ENCODE measurements at regions not wholly inside any gene's neighbourhood (a gene's known extent, or its start where the extent isn't known, plus 50 kb on each side); places are given as distances from the start of the nearest gene placed in this dataset.

DNA sequence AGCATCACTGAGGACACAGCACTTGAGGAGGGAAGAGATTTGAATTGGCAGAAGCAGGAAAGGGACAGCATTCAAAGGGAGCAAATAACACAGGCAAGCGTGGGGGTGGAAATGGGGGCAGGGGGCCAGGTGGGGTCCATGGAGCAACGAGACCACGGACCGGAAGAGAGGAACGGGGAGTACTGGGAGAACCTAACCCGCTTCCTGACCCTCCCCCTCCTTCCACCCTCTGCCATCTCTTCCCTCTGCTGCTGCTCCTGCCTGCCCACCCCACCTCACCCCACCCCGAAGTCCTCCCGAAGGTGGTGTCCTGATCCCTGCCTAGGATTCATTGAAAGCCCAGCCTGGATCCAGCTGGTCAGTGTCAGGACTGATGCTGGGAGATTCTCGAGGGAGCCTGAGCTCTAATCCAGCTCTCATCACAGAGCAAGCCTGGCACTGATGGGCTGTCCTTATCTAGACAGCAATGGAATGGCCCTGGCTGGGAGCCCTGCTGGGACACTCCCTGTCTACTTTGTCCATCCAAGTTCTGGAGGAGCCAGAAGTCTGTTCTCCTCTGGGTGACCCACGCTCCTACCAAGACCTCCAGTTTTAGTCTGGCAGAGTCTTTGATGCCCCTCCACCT, 105.0 kb downstream of the TRIM29 start:
- no peak for ATAC-seq

DNA sequence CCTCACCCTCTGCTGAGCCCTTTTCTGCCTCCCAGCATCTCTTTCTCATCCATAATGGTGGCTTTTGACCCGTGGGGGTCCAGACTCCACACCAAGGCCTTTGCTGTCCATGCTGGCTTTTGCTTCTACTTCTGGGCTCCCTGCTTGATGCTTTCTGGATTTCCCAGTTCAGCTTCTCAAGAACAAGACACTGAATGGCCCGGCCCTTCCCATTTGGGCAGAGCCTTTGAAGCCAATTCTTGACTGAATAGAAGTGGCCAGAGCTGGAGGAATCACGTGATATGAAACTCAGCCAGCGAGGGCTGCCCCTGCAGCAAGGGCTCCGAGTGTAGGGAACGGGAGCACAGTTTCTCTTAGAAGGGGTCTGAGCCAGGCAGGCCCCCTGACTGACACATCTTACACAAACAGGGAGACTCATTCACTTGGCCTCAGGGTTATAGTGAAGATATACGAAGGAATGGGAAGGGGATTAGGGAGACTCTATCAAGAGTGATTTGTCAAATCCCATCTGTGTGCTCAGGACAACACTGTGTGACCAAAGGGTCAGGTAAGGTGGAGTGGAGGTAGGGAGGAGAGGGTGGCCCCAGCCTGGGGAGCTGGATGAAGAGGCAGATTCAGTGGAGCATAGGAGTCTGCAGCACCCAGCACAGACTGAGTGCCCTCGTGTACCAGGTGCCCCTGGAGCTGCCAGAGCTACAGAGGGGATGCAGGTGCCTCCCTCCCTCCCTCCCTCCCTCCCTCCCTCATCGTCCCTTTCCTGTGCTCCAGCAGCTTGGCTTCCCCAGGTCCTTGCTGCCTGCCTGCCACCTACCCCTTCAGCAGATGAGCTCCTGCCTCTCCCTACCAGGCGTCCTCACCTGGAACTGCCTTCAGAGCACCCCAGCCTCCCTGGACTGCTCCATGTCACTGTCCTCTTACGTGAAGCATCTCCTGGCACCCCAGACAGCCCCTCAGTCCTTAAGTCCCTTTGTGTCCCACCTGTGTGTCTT, 106.0 kb downstream of the TRIM29 start:
- ATAC-seq: no peak

DNA sequence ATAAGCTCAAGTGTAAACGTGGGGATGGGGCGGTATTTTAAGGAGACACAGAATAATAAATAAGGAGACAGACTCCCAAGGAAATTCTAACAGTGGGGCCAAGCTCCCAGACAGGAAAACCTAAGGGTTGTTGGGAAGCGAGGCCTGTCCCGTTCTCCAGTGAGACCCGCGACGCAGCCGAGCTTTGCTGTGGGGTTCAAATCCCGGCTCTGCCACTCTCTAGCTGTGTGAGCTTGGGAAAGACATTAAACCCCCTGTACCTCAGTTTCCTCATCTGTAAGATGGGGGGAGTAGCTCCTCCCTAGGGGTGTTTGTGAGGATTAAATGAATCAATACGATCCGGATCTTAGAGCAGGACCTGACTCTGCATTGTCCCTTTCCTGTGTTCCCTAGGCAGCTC, 106.8 kb downstream of the TRIM29 start:
- no peak for ATAC-seq

DNA sequence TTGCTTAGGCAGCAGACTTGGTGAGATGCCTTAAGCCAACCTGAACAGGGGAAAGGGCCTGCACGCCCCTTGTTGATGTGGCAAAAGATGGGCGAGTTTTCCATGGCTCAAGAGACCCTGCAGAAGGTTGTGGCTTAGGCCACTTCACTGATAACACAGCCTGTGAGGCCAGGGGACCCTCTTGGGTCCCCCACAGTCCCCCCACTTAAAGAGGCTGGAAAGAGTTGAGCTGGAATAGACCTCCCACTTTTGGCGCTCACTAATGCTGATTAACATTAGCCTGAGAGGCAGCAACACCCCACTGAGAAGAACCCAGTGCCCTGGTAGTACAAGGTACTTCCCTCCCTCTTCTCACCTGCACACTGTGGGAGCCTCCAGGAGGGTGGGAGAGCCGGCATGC, 107.5 kb downstream of the TRIM29 start:
- ATAC-seq: no peak

DNA sequence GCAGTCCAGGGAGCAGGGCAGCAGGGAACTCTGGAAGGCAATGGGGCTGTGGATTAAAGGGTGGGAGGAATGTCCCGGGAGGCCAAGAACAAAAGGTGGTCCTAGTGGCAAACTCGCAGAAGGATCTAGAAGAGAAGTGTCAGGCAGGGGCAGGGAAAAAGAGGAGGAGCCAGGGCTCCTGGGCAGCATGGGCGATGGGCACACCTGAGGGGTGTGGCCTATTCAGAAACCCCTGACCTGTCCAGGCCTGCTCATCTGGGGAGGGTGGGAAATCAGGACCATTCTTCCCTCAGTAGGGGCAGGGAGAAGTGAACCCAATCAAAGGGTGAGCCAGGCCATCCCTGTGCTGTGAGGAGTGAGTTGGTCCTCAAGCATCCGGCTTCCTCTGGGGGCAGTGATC, 108.6 kb downstream of the TRIM29 start:
- no peak for ATAC-seq

DNA sequence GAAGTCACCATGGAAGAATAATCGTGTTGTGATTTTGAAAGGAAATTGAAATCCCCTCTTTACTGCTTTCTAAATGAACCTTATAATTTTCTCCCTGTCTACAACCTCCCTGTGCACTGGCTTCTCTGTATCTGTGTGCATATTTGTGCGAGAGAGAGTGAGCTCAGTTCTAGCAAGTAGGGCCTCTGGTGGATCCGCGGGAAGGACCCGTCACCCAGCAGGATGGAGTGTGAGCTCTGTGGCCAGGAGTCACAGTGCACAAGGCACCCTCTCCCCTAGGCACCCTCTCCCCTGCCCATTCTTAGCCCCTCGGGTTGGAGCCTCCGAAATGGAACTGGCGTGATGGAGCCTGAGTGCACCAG, 109.0 kb downstream of the TRIM29 start:
- ATAC-seq: no peak

DNA sequence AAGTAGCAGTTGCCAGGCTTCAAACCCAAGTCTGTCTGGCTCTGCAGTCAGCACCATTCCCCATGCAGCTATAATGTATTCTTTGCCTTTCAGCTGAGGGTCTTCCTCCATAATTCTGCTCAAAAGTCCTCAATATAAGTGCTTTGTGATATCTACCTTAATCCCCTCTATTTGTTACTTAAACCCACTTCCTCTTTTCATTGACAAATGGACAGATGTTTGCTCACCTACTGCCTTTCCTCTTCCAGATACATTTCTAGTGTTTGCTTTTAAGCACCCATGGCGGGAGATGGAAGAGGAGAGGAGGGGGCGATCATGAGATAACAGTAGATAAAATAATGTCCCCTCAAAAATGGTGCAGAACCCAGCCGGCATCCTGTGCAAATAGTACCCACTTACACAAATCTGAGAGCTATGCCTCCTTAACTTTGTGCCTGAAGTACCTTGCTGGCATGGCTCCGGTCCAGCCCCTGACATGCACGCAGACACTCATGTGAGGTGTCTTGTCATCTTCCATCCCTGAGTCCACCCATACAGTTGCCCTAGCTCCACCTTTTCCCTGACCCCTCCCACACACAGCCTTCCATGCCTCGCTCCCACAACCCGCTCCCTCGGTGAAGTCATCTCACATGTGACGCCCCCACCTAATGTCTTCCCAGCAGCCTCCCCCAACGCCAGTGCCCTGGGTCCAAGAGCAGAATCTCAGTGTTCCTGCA, 109.6 kb downstream of the TRIM29 start:
- no peak for ATAC-seq

DNA sequence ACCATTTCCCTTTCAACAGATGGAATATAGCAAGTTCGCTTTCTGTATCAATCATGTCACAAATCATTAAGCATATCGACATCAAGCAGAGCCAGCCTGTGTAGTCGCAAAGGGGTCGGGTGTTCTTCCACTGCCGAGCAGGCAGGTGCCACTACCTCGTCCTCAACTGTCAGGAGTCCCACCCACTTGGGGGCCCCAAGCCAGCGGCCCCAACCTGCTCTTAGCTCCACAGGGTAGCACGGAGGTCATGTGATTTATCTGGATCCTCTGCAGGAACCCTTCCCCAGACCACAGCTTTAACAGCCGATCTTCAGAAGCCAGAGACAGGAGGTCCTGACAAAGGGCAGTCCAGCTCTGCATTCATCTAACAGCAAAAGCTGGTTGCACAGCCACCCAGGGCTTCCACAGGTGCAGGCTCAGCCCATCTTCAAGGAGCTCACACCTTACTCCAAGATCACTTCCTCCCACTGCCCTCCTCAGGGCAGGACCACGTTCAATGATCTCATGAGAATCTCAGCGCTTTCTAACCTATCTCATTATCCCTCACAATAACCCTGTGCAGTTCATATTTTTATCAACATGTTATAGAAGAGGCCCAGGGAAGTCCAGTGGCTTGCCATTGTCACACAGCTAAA, 110.2 kb downstream of the TRIM29 start:
- no peak for ATAC-seq

DNA sequence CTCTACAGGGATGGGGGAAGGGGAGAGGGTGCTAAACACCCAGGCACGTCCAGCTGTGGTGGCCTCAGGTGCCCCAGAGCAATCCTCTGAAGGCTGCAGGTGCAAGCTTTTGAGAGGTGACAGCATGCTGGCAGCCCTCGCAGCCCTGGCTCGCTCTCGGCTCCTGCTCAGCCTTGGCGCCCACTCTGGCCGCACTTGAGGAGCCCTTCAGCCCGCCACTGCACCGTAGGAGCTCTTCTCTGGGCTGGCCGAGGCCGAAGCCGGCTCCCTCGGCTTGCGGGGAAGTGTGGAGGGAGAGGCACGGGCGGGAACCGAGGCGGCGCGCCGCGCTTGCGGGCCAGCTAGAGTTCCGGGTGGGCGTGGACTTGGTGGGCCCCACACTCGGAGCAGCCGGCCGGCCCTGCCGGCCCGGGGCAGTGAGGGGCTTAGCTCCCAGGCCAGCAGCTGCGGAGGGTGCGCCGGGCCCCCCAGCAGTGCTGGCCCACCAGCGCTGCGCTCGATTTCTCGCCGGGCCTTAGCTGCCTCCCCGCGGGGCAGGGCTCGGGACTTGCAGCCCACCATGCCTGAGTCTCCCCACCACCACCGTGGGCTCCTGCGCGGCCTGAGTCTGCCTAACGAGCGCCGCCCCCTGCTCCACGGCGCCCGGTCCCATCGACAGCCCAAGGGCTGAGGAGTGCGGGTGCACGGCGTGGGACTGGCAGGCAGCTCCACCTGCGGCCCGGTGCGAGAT, 112.1 kb downstream of the TRIM29 start:
- ATAC-seq: no peak

DNA sequence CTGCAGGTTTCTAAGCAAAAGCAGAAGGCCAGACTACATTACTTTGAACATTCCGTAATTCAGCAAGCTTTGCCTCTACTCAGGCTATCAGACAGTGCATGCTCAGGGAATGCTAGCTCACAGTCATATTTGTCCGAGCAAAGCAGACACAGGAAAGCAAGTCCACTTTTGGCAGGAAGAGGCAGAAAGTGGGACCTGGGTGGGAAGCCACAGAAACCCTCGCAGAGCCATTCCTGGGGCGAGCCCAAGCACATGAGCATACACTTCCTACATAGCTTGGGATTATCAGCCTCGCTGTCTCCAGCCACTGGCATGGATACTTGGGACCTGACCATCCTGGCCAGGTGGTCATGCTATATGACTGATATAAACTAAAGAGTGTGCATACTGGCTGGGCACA, 113.3 kb downstream of the TRIM29 start:
- ATAC-seq: no peak

DNA sequence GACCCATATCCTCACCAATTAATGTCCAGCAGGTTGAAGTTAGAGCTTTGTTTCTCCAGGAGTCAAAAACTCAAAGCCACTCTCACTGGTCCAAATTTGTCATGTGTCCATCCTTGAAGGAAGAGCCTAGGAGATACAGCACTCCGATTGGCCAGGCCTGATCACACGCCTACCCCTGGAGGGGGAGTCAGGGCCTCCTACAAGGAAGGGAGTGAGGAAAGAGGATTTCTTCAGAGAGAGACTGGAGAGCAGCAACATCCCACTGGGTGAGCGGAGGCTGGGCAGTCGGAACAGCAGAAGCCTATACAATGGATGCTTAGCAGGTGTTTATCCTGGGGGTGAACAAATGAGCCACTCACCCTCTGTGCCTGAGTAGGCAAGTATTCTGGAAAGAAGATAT, 113.9 kb downstream of the TRIM29 start:
- ATAC-seq: peak; percentile 22

DNA sequence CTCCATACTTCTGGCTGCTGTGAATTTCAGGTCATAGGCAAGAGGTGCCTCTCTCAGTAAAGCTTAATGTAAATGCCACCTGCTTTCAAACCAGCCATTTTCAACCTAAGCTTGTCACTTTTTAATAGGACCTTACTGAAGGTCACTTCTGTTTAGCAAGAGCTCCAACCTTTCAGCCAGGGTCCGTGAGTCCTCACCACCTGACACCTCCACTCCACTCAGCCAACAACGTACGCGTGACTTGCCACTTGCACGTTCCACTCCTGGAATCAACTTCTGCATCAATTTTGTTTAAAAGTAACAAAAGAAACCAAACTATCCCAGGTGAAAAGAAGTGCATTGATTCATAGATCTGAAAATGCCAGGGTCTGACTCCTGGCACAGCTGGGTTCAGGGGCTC, 114.4 kb downstream of the TRIM29 start:
- no peak for ATAC-seq

DNA sequence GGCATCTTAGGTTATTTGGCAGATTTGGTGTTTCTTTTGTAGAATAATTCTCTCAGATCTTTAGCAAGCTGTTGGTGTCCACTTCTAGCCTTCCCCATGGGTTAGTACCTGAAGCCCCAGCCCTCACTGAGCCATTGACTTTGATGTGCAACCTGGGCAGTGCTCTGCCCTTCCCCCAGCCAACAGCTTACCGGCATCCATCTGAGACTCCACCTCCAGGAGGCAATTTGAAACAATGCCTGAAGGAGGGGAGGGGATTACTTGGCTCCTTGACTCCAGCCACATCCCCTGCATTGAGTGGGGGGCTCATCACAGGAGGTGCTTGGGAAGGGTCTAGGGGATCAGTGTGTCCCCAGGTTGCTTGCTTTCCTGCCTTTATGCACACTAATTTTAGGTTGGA, 114.8 kb downstream of the TRIM29 start:
- no peak for ATAC-seq

DNA sequence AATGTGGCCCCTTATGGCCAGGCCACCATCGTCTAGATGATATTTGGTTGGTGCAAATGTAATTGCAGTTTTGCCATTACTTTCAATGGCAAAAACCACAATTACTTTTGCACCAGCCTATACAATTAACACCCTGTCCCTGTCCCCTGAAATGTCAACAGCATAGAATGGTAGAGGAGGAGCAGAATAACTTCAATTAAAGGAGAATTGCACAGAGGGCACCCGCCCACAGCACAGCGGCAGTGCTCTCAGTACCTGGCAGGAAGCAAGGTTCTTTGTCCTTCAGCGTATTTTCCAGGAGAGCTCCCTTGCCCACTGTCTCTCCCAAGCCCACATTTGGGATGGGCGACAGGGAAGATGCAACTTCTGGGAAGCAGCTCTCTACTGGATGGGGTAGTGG, 115.3 kb downstream of the TRIM29 start:
- ATAC-seq: no peak

DNA sequence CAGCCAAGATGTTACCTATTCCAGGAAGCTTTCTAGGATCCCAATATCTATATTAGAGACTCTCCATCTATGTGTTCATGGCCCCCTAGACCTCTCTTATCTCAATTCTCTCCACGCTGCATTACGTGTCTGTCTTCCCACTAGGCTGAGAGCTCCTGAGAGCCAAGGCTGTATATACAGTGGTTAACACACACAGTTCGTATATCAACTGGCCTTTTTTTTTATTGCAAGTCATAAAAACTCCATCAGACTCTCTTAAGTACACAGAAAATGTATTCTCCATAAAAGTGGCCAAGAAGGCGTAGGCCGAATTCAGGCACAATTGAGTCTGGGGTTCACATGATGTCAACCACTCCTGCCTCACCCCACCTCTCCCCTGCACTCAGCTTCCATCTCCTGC, 115.9 kb downstream of the TRIM29 start:
- no peak for ATAC-seq

DNA sequence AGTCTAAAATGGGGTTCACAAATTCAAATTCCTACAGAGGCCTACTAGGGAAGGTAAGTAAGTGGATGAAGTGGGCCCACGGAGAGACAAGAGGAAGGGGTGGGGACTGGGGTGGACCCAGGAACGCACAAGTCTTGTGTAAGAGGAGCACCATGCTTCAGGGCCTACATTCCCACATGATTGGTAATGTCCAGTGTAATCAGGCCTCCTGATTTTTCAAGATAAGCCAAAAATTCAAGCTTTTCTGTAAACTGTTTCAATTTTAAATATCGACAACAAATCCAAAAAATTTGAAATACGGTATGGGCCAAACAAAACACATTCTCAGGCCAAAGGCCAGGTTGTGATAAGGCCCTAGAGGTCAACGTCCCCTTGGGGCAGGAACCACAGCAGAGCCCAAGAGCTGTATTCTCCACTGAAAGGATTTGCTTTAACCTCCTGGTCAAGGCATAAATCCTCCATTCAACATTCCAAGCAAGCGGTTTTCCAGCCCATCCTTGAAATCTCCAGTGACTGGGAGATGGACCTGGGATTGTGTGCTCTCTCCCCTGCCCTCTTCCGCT, 116.4 kb downstream of the TRIM29 start:
- no peak for ATAC-seq

DNA sequence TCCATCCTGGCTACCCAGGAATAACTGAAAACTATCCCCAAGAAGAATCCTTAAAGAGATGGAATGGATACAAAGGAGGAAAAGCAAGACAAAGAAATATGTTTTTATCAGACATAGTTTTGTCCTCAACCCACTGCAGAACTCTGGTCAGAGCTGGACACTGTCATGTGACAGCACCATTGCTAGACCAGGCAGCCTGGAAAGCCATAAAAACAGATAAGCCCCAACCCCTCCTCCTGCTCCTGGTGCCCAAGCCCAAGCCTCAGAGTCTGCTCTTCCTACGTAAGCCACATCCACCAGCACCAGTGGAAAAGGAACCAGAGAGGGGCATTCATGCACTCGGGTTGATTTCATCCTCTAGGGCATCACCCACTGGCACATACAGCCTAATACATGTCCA, 116.9 kb downstream of the TRIM29 start:
- no peak for ATAC-seq

DNA sequence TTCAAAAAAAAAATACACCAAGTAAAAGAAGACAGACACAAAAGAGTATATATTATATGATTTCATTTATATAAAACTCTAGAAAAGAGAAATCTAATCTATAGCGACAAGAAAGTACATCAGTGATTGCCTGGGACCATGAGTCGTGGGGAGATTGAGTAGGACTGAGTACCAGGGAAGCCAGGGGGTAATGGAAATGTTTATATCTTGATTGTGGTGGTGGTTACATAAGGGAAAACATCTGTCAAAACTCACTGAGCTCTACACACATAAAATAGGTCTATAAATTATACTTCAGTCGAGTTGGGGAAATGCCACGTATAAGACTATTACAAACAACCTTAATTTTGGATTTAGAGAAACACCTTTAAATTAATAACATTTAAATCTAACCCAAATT, 117.4 kb downstream of the TRIM29 start:
- ATAC-seq: no peak

DNA sequence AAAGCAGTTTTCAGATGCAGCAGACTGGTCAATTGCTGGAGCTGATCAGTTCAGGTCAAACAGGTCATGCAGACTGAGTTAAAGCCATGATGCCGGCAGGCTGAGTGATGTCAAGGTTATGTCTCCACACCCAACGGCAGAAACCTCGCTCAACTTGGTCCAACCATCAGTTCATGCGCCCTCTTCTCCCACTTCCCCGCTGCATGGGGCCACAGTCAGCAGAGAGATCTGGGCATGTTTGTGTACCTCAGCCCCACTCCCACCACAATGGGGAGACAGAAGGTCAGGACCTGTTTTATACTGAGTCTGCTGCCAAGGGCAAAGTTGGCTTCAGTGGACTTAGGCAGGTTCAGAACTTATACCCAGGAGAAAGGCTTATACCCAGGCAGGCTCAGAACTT, 118.7 kb downstream of the TRIM29 start:
- no peak for ATAC-seq

DNA sequence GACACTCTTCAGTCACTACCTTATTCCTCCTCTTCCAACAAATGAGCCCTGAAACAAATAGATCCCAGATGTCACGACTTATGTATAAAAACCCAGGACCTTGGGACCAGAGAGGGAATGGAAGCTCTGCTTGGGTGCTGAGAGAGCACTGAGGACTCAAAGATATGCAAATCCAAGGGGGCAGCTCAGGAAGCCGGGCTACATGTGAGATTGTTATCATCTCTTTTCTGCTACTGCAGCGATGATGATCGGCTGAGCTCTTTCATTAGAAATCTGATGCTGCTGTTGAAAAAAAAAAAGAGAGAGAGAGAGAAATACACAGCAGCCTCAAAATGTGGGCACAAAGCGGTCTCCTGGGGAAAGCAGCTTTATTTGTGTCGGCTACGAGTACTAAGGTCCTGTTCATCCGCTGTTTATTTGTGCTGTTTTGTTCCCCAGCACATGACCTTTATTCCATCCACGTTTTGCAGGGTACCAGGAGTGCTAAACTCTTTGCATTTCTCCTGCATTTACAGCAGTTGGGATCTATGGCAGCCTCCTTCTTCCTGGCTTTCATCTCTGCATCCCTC, 120.2 kb downstream of the TRIM29 start:
- ATAC-seq: no peak

Measured in esophagus mucosa (tissue), 1 donor.